PC-3 (cell line): ENCODE measurements at regions not wholly inside any gene's neighbourhood (a gene's known extent, or its start where the extent isn't known, plus 50 kb on each side); places are given as distances from the start of the nearest gene placed in this dataset.

Experiments used
- CTCF ChIP-seq: fragments of 300-600 bp; sonication (generic); conservative IDR thresholded peaks from 2 replicates; pipeline ENCODE4 v1.5.1; 2017; ENCODE audit warnings: antibody characterized with exemption, low read depth, mild to moderate bottlenecking, low read length
- EZH2 ChIP-seq: fragments of 300-600 bp; sonication (generic); IDR thresholded peaks from one replicate; pipeline ENCODE4 v1.6.1; 2017; ENCODE audit warnings: antibody characterized with exemption, mild to moderate bottlenecking, low read length; ENCODE audit not compliant: unreplicated experiment
- EZH2phosphoT487 ChIP-seq: fragments of 300-600 bp; sonication (generic); IDR thresholded peaks from 2 replicates; pipeline ENCODE4 v1.6.1; 2018; ENCODE audit warnings: mild to moderate bottlenecking, antibody characterized with exemption, low read length, borderline replicate concordance

- no peak for TF ChIP-seq CTCF
- no peak for TF ChIP-seq EZH2phosphoT487
- no peak for TF ChIP-seq EZH2
Measured at GRCh38 chr7:106180721-106181120, 68.6 kb upstream of the SYPL1 start.
